ENCODE measurements at regions not wholly inside any gene's neighbourhood (a gene's known extent, or its start where the extent isn't known, plus 50 kb on each side); places are given as distances from the start of the nearest gene placed in this dataset.
A peak's percentile ranks its signal among the peaks of the same experiment; 100 is the strongest.

GRCh38 chr3:3372210-3372777, 192.8 kb upstream of the CRBN start:
- intact Hi-C loops (cut with DNase I), result no loop called here
- no peak for DNase-seq (ENCODE audit: low spot score in 2 of 2)
- Histone ChIP-seq H3K4me3 (no peak overlapping the region), H3K36me3 (no peaks in the 10 kb centered on the region), H3K27me3 (no peaks in the 10 kb centered on the region), H3K27ac (no peak overlapping the region), H3K9me3 (peaks cover 4 to 14% of the 10 kb centered on the region in 2 donors), H3K4me1 (no peaks in the 10 kb centered on the region)
- TF ChIP-seq CTCF (IDR thresholded peaks at IDR 0.05), result no peak

- H3K27me3 ChIP-seq, result no peaks in the 10 kb centered on the region
- H3K9me3 ChIP-seq, result no peaks in the 10 kb centered on the region
- no peak for TF ChIP-seq CTCF (IDR thresholded peaks at IDR 0.05)
- intact Hi-C loops (cut with DNase I), result no loop called here
- H3K36me3 ChIP-seq, result no peaks in the 10 kb centered on the region
- H3K27ac ChIP-seq, result no peak overlapping the region
- no peaks in the 10 kb centered on the region for H3K4me1 ChIP-seq
- H3K4me3 ChIP-seq, result no peak overlapping the region
- no peak for DNase-seq (ENCODE audit: low spot score in 2 of 2)
Measured at GRCh38 chr3:3368306-3368705, 188.8 kb upstream of the CRBN start.

GRCh38 chr3:3366386-3366785, 186.9 kb upstream of the CRBN start:
- intact Hi-C loops (cut with DNase I), result no loop called here
- no peaks in the 10 kb centered on the region for H3K36me3 ChIP-seq
- H3K27ac ChIP-seq, result no peak overlapping the region
- no peak for TF ChIP-seq CTCF (IDR thresholded peaks at IDR 0.05)
- no peaks in the 10 kb centered on the region for H3K27me3 ChIP-seq
- H3K4me3 ChIP-seq, result no peak overlapping the region
- no peaks in the 10 kb centered on the region for H3K9me3 ChIP-seq
- no peak for DNase-seq (ENCODE audit: low spot score in 2 of 2)
- H3K4me1 ChIP-seq, result no peaks in the 10 kb centered on the region

- no peaks in the 10 kb centered on the region for H3K36me3 ChIP-seq
- no peaks in the 10 kb centered on the region for H3K27me3 ChIP-seq
- intact Hi-C loops (cut with DNase I), result no loop called here
- H3K9me3 ChIP-seq, result no peaks in the 10 kb centered on the region
- H3K4me1 ChIP-seq, result no peaks in the 10 kb centered on the region
- no peak overlapping the region for H3K4me3 ChIP-seq
- no peak for DNase-seq (ENCODE audit: low spot score in 2 of 2)
- no peak for TF ChIP-seq CTCF (IDR thresholded peaks at IDR 0.05)
- H3K27ac ChIP-seq, result no peak overlapping the region
Measured at GRCh38 chr3:3365716-3366115, 186.2 kb upstream of the CRBN start.

- no peak for TF ChIP-seq CTCF (IDR thresholded peaks at IDR 0.05)
- Histone ChIP-seq H3K4me1 (no peaks in the 10 kb centered on the region), H3K4me3 (no peak overlapping the region), H3K9me3 (no peaks in the 10 kb centered on the region), H3K27ac (peak overlapping the region in 1 of 2 donors; percentile 31), H3K36me3 (no peaks in the 10 kb centered on the region), H3K27me3 (no peaks in the 10 kb centered on the region)
- intact Hi-C loops (cut with DNase I), result no loop called here
- no peak for DNase-seq (ENCODE audit: low spot score in 2 of 2)
Measured at GRCh38 chr3:3356846-3357245, 177.4 kb upstream of the CRBN start.

- no peaks in the 10 kb centered on the region for H3K4me1 ChIP-seq
- no peaks in the 10 kb centered on the region for H3K36me3 ChIP-seq
- intact Hi-C loops (cut with DNase I), result no loop called here
- no peak overlapping the region for H3K4me3 ChIP-seq
- H3K27ac ChIP-seq, result peak overlapping the region in 1 of 2 donors; percentile 63
- DNase-seq (ENCODE audit: low spot score in 2 of 2), result no peak
- H3K9me3 ChIP-seq, result no peaks in the 10 kb centered on the region
- H3K27me3 ChIP-seq, result no peaks in the 10 kb centered on the region
- TF ChIP-seq CTCF (IDR thresholded peaks at IDR 0.05), result no peak
Measured at GRCh38 chr3:3355442-3355841, 176.0 kb upstream of the CRBN start.
